ENCODE measurements at regions not wholly inside any gene's neighbourhood (a gene's known extent, or its start where the extent isn't known, plus 50 kb on each side); places are given as distances from the start of the nearest gene placed in this dataset.
A peak's percentile ranks its signal among the peaks of the same experiment; 100 is the strongest.

DNA sequence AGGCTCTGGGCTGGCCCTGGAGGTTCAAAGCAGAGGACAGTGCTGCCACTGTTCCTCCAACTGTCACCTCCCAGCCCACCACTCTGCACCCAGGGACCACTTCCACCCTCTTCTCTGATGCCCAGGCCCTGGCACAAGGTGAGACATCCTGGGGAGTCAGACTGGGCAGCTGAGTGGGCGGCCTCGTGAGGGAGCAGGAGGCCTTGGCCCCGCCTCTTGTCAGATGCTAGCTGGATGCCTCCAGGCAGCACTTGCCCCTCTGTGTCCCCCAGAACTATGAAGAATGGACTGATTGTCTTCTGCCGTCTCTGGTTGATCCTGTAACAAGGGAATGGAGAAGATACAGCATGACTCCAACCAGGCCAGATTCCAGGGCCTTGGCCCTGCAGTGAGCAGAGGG lies 191.0 kb upstream of the LINGO1 start:
- DNase-seq: no peak

- no peak for DNase-seq
Measured at GRCh38 chr15:77822631-77823230, 190.0 kb upstream of the LINGO1 start.

DNA sequence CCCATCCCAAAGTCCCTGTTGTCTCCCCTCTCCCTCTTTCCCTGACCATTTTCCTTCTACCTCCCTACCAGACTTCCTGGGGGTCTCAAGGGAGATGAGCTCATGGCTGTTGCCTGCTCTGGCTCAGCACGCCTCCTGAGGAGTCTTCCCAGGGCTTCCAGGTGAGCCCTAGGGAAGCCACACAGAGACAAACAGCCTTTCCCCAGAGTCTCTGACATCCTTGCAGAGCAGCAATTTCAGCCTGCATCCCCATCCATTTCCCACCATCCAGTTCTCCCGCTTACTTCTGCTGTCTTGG lies 189.2 kb upstream of the LINGO1 start:
- no peak for DNase-seq

DNA sequence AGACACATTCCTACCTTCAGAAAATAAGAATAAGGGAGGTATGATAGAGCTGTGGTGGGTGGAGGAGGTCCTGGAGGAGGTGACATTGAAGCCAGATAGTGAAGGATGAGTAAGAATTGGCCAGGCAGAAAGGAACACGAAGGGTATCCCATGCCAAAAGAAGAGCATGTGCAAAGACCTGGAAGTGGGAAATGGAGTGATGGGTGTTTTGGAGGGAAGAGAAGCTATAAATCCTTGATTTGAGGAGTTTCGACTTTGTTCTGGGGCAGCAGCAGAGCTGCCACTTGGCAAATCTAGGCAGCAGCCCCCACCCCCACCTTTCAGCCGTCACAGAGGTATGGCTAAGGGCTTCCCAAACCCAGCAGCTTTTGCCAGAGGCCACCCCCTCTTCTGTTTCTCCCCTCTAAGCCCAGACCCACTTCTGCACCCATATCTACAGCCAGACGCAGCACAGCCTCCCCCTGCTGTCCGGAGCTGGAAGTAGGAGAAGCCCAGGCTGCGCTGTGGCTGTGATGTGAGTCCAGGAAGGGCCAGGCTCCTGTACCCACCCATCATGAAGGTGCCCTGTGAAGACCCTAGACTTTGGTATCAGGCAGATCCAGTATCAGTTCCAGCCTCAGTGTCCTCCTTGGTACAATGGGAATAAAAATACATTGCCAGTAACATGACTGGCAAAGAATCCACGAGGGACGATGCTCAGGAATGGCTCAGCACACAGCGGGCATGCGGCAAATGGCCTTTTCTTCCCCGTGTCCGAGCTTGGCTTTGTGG lies 188.7 kb upstream of the LINGO1 start:
- DNase-seq: peak in 47 of 56 donors; percentile 11 to 81 (median 45)

- DNase-seq: peak in 4 of 56 donors; percentile 3 to 41 (median 24)
Measured at GRCh38 chr15:77819851-77820728, 187.4 kb upstream of the LINGO1 start.

DNA sequence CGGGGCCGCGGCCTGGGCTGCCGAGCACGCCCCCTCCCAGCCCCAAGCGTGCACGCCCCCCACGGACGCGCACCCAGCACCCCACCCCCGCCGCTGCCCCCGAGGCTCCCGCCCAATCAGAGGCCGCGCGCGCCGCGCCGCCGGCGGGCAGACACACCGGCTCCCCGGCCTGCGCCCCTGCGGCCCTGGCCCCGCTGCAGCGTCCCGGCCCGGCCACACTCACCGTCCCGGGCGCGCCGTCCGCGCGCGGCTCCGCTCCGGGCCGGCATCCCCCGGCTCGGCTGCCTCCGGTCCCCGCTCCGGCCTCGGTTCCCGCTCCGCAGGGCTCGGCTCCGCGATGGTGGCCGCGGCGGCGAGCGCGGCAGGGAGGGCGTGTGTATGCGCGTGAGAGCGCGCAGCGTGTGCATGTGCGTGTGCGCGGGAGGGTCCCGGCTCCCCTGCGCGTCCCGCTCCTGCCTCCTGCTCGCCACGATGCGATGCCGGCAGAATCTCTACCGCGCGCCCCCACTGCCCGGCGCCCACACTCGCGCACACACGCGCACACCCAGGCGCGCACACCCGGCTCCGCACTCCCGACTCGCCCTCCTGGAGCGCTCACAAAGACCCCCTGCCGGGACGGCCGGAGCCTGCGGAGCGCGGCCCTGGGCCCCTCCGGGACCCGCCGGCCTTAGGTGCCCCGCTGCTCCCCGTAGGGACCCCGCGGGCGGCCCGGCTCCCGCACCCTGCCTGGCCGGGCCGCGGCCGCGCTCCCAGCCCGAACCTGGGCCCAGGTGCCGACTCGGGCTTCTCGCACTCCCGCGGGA lies 186.5 kb upstream of the LINGO1 start:
- DNase-seq: peak in 29 of 56 donors; percentile 4 to 72 (median 26)

DNA sequence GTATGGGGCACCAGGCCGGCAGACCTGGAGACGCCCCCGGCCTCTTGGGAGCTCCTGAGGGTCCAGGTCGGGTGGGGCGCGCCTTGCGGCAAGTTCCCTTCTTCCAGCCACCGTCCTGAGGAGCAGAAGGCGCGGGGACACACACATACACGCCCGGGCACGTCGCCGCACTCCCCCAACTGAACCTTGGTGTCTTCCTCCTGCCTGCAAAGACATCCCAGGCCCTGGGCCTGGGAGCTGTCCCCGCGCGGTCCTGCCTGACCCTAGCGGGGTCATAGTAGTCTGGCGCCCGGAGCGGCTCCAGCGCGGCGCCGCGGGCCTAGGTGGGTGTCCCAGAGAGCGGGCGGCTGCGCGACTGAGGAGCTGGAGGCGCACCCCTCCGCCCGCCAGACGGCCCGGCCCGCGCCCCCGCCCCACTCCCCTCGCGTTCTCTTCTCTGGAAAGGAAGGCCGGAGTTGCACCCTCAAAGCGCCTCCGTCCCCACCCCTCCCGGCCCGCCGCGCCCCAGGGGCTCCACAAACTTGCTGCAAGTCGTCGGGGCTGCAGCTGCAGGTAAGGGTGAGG lies 185.9 kb upstream of the LINGO1 start:
- no peak for DNase-seq

DNA sequence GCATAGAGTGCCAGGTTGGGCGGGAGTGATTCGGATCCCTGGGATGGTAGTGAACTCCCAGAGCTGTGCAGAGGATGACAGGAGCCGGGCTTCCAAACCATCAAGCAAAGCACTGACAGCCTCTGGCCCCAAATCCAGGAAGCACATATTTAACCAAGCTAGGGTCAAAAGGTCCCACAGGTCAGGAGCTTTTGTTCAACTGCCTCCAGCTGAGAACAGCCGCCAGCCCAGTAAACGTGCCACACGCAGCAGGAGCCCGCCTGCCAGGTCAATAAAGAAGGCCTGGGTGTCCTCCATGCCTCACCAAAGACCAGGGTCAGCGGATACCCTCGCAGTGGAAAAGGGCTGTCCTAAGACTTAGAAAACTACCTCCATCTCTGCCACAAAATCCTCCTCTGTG lies 184.7 kb upstream of the LINGO1 start:
- no peak for DNase-seq

DNA sequence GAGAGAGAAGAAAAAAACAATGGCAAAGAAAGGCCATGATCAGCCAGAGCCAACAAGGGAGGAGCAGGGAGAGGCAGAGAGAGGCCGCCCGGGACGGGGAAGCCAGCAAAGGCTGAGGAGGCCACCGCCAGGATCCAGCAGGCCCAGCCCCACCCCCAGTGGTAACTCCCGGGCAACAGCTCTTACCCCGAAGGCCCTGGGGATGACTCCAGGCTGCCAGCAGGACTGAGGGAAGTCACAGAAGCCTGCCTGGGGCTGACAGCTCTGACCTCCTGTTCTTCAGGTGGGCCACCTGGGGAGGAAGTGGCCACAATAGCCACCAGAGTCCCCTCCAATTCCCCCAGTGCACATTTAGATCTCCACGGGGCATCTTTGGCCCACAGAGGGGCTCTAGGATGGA lies 184.3 kb upstream of the LINGO1 start:
- DNase-seq: no peak

DNA sequence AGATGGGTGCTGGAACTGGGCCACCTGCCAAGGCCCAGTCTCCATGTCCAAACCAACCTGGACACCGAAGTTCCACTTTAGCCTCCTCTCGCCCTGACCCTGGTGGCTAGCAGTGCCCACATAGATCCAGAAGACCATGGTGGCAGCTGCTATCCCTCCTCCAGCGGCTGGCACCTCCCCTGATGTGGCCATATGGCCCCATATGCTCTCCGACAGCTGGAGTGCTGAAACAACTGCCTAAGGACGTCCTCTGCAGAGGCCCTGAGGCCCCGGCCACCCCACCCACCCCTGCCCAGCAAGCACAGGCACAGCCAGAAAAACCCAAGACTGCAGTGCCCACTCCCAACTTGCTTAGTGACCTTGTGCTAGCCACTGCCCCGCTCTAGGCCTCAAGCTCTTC lies 182.3 kb upstream of the LINGO1 start:
- no peak for DNase-seq

- DNase-seq: no peak
Measured at GRCh38 chr15:77812664-77813063, 180.0 kb upstream of the LINGO1 start.

GRCh38 chr15:77811270-77811669 lies 178.6 kb upstream of the LINGO1 start:
- DNase-seq: no peak

DNA sequence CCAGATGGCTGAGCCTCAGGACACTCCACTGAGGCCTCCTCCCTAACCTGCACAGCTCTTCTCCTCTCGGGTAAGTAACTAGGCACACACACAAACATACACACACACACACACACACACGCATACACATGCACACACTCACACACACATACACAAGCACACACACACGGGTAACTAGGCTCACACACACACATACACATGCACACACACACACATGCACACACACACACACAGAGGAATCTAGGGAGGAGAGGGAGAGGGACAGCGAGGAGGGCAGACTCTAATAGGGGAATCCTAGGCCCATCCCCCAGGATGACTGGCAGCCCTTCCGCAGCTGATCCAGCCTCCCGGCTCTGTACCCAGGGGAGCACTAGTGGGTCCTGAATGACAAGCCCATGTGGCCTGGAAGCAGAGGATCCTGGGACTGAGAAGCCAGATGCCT lies 177.4 kb upstream of the LINGO1 start:
- no peak for DNase-seq

DNA sequence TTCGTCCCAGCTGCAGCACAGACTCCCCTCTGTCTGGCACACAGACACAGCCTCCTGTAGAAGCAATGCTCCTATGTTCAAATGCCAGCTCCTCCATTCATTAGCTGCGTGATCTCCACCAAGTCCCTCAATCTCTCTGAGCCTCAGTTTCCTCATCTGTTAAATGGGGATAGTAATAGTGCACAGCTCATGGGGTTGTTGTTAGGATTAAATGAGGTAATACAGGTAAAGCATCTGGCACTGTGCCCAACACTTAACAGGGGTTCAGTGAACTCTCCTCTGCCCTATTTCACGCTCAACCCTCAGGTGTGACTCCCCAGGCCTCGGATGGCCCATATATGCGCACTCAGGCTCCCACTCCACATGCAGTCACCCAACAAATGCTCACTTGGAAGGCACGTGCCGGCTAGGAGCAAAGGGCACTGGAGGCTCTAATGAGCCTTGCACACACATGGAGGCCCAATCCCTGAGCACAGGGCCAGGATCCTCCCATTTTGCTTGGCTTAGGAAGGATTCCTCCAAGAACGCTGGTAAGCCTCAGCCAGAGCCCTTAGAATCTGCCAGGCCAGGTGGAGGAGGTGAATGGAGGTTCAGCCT lies 176.0 kb upstream of the LINGO1 start:
- DNase-seq: no peak

DNA sequence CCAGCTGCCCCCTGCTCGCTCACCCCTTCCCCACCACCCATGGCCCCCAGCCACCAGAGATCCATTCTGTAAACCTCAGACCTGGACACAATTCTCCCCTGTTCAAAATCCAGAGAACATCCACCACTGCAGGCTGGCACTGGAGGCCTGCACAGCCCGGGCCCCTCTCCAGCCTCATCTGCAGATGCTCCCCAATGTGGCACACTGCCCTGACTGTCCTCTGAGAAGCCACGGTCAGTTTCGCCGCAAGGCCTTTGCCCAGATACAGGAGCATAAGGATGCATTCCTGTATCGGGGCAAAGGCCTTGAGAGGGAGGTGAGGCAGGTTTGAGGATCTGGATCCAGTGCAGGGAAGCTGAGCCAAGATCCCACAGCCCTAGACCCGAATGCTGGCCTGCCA lies 175.4 kb upstream of the LINGO1 start:
- peak in 42 of 56 donors; percentile 5 to 80 (median 38) for DNase-seq

GRCh38 chr15:77807611-77808010 lies 174.9 kb upstream of the LINGO1 start:
- no peak for DNase-seq

DNA sequence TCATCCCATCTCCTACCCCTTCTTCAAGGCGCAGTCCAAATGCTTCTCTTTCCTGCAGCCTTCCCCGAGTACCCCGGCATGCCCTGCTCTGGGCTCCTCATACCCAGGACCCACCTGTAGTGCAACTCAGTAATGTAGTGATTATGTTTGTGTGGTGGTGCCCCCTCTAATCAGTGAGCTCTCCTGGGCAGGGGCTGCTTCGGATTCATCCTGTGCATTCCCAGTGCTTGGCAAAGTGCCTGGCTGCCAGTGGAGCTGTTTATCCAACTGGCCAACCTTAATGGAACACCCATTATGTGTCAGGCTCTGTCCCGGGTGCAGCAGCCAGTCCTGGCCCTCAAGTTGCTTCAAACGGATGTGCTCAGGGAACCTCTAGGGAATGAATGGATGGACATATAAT lies 174.4 kb upstream of the LINGO1 start:
- peak in 1 of 56 donors; percentile 6 for DNase-seq

GRCh38 chr15:77804210-77804609 lies 171.5 kb upstream of the LINGO1 start:
- DNase-seq: peak in 1 of 56 donors; percentile 7

GRCh38 chr15:77803487-77803886 lies 170.8 kb upstream of the LINGO1 start:
- DNase-seq: no peak

DNA sequence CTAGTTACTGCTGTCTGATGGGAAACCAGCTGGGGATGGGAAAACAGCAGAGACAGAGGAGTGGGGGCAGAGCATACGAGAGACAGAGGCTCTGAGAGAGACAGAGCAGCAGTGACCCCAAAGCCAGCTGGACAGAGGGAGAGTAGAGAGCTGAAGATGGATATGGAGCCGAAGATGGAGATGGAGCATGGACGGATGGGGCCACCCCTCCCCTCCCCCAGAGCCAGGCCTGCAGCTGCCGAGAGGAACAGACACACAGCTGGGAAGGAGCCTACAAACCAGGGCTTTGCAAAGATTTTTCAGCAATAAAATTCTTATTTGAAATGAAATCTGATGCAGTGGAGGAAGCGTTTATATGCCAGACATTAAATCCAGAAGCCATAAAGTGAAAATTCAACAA lies 167.6 kb upstream of the LINGO1 start:
- no peak for DNase-seq

DNA sequence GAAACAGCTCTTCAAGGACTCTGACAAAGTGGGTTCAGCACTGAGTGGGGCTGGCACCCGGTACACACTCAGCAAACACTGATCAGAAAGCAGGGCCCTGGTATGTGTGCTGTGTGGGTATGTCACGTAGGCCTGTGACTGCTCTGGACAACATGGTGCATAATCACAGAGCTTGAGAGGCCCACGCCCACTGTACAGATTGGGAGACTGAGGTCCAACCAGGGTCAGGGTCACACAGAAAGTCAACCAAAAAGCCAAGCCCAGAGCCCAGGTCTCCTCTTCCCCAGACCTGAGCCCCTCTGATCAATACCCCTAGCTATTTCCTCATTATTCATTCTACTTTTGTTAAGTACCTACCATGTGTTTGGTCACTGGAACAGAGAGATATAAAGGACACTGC lies 166.1 kb upstream of the LINGO1 start:
- DNase-seq: no peak

Measured in nucleus accumbens (tissue), 56 donors.